Posterior vena cava (tissue), 2 donors: ENCODE measurements at regions not wholly inside any gene's neighbourhood (a gene's known extent, or its start where the extent isn't known, plus 50 kb on each side); places are given as distances from the start of the nearest gene placed in this dataset.
A peak's percentile ranks its signal among the peaks of the same experiment; 100 is the strongest.

Source experiments
- DNase-seq: peaks from one replicate; pipeline ENCODE4 v3.0.0-alpha.2; 2020; ENCODE audit warnings: low spot score
- intact Hi-C, 2 donors: fragments of 100-400 bp; cut with DNase I; formaldehyde crosslinking; loops; one replicate each; pipeline versions ENCODE4 v1.14.1 to v1.14.2; 2022 to 2023
- donor health status: DM: yes; HTN: yes; CAD: no.
- donor health status: DM: yes; HTN: yes; CAD: no.

DNA sequence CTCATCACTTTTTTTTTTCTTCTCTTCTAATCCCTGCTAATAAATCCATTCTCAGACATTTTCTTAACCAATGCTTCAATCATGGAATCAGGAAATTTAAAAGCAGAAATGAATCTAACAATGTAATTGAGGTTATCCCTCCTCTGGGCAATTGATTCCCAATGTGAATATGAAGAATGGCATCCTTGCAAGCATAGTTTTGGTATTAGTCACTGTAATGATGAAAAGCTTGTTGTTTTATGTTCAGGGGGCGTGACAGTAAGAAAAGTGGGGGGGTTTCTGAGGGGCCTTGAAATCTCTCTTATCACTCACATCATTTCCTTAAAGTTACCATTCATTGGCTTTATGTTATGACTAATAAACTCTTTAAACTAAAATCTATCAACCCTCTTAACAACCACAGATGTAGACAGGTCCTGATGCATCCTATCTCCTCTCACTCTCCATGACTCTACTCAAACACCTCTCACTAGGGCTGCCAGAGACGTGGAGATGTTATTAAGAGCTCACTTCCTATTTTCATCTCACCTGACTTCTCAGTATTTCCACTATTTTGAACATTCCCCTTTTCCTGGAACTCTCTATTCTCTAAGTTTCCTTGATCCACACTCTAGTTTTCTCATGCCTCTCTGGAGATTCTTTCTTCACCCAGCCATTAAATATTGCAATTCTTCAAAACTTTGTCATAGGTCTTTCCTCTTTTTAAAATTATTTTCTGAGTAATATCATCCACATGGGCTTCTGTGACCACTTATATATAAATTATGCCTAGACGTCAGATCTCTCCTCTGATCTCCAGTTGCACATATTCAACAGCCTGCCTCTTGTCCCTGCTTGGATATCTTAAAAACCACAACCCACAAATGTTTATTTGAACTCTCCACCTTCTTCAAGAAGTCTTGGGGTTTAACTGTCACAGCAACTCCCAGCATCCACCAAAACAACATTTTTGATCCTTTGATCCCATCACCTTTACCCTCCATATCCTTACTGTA, 332.9 kb downstream of the CDH2 start:
- intact Hi-C loops, result no loop called here

DNA sequence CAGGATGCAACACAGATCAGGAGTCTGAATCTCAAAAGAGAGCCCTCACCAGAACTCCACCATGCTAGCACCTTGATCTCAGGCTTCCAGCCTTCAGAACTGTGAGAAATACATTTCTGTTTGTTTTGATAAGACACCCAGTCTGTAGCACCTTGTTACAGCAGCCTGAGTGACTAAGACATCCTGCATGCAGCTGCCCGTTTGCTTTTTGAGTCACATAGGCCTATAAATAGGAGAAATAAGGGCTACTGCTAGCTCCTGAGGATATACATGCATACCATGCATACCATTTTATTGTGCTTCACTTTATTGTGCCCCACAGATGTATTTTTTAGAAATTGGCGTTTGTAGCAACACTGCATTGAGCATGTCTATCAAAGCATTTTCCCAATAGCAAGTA, 337.8 kb downstream of the CDH2 start:
- intact Hi-C loops, result no loop called here
- DNase-seq, result no peak

More for the DNA sequence above, 332.9 kb downstream of the CDH2 start:
- DNase-seq, result no peak

DNA sequence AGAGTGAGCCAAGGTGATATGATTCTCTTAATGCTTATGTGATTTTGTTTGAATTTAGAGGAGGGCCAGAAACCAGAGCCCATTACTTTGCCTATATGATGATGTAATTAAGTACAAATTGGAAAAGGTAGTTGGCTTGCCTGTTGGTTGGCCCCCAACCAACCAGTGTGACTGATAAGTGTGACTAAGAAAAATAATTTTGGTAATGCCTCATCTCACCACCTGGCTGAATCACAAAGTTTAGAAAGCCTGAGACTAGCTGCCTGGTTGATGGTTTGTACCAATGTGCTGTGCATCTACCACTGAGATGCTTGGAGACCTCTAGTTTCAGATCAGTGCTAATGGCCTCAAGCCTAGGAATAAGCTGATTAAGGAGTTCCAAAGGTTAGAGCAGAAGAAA, 338.7 kb downstream of the CDH2 start:
- DNase-seq, result no peak
- intact Hi-C loops, result no loop called here

DNA sequence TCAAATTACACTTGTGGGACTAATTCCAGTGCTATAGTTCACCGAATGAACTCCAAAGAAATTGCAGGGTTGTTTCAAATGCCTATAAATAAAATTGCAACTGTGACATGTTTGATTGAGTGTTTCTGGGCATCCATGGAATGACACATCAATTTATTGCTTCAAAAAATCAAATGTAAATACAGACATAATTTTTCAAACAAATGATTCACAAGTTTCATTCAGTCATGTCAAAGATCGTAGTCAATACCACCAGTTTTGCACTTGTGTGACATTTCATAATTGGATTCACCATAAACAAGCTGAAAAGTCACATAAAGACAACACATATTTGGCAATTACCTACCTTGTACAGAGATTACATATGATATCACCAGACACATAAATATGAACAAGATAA, 350.8 kb downstream of the CDH2 start:
- DNase-seq, result no peak
- intact Hi-C loops, result no loop called here

DNA sequence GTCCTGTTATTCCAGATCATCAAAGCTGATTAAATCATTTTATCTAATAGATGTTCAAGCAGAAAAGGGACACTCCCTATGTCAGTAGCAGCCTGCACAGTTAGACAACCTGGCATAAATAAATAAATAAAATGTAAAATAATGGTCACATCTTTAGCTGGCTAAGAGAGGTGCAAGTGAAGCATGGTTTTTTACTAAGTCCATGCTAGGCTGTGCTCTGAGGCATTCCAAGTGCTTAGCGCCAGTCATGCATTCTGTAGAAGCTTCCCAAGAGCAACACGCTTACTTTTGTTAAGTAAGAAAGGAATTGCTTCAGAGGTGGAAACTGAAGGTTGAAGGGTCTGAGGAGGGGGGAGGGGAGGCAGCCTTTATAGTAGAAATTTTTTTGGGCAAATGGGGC, 351.2 kb downstream of the CDH2 start:
- no peak for DNase-seq
- intact Hi-C loops, result no loop called here

DNA sequence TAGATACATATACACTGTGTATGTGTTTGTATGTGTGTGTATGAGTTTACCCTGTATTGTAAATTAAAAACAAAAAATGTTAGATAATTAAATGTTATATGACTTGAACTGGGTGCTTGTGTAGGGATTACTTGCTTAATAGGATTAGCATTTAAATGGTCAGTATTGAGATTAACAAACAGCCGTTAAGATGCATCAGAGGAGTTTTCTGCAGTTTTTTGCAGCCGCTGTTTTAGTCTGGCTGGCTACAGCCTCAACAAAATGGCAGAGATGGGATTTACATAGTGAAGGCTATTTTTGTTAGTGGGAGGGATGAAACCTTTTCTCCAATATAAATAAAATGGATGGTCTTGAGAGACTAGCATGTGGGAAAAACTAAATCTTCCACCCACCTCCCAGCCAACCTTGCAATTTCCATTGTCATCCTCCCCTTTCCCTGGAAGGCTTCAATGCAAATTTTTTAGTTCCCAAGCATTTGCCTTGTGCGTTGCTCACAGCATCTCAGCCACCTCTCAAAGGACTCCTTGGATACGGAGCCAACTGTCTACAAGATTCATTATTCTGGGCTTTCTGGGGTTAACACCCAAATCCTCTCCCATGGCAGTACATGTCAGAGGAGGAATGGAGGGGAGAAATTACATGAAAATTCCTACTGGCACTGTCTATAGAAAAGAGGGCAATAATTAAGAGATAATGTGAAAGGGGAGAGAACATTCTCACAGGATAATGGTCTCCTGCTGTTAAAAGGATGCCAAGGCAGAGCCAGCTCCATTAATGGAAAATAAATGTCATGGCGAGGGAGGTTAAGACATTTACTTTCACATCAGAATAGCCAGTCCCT, 351.9 kb downstream of the CDH2 start:
- DNase-seq, result no peak
- intact Hi-C loops, result no loop called here

DNA sequence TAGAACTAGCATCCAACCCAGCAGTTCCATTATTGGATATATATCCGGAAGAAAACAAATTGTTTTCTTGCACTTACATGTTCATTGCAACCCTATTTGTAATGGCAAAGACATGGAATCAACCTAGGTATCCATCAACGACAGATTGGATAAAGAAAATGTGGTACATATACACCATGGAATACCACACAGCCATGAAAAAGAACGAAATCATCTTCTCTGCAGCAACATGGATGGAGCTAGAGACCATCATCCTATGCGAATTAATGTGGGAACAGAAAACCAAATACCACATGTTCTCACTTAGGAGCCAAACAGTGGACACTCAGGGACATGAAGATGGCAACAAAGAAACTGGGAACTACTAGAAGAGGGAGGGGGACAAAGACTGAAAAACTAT, 352.7 kb downstream of the CDH2 start:
- intact Hi-C loops, result no loop called here

DNA sequence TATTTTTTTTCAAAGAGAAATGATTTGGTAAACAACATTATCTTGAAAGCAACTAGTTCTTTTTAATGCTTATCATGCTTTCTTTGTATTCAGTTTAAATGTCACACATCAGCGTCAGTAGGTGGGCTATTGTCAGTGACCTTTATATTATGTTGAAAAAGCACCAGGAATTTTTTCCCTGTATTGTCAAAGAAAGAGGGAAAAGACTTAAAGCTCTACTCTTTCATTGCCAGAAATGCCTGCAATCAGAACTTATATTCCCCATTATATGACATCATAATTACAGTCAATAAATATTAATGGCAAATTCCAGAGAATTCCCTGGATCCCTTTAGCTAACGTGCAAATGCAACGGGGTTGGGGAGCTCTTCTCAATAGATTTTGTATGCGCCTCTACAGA, 353.9 kb downstream of the CDH2 start:
- DNase-seq, result no peak
- intact Hi-C loops, result no loop called here

More for the DNA sequence above, 352.7 kb downstream of the CDH2 start:
- no peak for DNase-seq

DNA sequence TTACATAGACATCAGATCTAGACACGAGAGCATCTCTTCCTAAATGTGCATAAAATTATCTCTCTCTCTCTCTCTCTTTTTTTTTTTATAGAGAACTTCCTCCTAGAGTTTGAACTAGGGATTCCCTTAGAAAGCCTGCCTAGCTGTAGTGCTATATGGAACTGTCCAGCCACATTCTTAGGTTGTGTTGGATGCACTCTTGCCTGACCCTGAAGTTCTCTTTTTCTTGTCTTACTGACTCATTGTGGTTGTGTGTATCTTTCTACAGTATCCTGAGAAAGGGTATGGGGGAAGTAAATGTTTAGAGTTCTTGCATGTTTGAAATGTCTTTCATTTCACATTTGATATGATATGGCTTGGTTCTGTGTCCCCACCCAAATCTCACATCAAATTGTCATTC, 368.2 kb downstream of the CDH2 start:
- intact Hi-C loops, result no loop called here
- DNase-seq, result no peak

DNA sequence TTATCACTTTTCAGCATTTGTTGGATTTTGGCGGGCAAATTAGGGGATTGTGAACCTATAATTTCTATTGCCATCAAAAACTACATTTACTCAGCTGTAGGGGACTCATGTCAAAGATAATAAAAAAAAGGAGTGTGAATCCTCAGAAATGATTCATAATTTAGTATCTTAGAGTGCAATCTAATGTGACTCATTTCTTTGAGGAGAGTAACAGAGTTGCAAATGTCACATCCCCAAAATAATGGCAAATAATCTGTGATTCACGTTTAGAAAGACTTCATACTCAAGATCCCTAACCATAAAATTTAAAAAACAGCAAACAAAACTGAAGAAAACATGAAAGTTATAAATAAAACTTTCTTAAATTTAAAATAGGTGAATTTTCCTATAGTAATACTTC, 373.0 kb downstream of the CDH2 start:
- DNase-seq, result no peak
- intact Hi-C loops, result loop anchor here in 1 of 2 donors (5.0 kb wide), 1 partner anchor 423 kb away; no protein-coding TSS in a partner anchor

DNA sequence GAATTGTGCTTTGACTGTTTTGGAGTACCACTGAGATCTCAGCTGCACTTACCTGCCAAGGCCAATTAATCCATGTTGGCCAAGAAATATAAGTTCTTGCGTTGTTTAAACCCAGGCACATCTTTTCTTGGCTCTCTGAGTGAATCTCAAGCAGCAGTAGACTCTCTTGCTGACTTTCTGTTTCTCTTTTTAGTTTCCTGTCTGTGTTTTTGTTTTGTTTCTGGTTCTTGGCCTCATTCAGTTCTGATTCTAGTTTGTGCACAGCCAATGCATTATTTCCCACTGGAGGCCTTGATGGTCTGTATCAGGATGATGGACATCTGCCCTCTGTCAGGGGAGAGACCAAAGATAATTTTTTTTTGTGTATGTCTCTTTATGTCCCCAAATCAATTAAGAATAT, 379.4 kb downstream of the CDH2 start:
- intact Hi-C loops, result no loop called here
- no peak for DNase-seq

DNA sequence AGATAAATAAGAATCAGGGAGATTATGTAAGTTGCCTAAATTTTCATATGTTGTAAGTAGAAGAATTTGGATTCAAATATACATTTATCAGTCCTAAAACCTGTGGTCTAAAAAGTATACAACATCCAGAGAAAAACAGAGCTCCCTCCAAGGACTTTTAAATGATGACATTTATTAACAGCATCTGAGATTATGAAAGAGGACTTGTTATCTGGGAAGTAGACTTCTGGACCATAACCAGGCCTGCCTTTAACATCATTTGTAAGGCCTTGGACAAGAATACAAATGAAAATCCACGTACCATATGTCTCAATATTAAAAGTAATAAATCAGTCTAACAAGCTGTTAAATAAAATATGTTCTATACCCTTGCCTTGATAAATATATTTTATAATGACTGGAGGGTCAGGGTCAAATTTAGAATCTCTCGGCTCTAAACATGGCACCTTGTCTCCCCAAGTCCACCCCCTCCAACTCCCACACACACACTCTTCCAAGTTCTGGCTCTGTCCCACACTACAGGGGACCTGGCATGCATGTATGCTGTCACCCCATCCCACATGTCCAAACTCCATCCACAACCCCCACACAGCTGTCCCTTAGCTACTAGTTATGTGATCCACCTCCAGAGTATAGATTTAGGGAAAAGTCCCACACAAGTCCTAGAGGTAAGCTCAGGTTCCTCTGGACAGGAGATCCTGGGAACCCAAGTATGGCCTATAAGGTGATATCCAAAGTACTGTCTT, 382.6 kb downstream of the CDH2 start:
- intact Hi-C loops, result no loop called here
- DNase-seq, result no peak

DNA sequence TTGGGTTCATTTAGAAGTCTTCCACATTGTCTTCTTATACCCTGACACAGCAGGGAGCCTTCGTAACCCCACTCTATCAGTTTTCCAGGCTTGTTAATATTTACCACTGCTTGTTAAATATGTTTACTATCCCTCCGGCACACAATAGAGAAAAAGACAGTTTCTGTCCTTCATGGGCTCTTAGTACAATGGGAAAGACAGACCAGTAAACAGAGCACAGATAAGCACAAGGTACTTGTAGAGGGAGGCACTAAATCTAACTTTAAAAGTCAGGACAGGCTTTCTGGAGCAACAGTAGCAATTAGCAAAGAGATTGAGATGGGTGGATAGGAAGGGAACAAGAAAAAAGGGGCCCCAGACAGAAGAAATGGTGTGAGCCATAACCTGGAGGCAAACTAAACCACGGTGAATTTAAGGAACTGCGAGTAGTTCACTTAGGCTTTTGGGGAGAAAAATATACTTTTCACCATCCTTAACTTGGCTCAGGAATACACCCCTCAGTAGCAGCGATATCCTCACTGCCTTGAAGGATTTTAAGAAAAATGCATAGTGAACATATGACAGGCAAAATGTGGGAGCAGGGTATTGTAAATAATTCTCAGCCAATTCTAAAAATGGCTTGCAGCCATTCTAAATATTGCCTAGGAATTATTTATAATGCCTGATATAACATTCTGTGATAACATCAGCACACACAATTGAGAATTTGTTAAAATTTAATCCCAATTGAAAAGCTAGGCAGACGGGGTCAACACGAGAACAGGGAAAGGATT, 383.7 kb downstream of the CDH2 start:
- intact Hi-C loops, result no loop called here

DNA sequence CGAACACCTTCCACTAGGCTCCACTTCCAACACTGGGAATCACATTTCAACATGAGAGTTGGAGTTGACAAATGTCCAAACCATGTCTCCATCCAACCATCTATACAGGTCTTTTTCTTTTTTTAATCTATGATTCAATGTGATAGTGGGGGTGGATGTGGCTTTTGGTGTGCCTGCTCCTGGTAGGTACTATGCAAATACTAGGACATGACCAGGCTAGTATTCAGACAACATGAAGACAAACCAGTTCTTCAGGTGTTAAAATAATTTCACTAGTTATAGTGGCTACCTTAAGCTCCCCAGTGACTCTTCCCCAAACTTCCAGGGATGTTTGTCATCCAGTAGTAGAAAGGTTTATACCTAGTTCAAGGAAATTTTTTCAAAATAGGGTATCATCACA, 387.5 kb downstream of the CDH2 start:
- DNase-seq, result no peak
- intact Hi-C loops, result no loop called here

More for the DNA sequence above, 383.7 kb downstream of the CDH2 start:
- DNase-seq, result no peak

DNA sequence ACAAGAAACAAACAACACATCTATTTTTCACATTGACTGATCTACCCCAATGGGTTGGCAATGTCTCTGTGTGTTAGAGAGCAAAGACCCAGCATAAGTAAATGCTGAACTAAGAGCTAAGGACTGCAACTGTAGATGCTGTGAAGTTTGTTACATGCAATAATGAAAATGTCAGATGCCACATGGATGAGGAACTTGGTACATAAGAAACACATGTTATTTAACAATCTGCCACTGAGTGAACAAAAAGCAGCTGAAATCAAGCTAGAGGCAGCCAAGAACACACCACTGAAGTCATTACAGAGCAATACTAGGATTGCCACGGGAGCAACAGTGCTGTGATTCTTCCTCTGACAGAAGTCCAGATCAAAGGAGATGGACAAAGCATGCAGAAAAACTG, 389.4 kb downstream of the CDH2 start:
- DNase-seq, result no peak
- intact Hi-C loops, result no loop called here

DNA sequence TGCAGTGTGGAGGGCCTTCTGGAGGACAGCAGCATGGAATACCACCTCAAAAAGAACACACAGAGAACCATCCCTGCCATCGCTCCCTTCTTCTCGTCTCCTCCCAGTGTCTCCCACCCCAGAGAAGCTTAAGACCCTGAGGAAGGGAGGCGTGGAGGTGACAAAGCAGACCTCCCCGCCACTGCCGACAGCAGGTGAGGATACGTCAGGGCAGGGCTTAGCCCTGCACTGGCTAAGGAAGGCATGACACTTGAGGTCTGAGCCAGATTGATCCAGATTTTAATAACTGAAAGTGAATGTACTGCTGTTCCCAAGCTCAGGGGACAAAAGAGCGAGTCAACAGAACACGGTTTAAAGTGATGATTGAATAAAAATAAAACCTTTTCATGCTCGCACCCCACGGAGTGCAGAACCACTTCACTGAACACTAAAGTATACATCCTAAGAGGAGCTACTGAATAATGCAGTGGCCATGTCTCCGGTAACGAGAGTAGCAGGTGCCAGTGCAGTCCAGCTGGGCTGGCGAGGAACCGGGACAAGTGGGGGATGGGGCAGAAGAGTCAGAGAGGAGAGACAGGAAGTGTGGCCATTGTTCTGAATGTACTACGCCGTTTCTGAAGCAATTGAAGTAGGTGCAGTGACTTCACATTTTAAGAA, 391.0 kb downstream of the CDH2 start:
- intact Hi-C loops, result no loop called here
- DNase-seq, result peak; percentile 50

DNA sequence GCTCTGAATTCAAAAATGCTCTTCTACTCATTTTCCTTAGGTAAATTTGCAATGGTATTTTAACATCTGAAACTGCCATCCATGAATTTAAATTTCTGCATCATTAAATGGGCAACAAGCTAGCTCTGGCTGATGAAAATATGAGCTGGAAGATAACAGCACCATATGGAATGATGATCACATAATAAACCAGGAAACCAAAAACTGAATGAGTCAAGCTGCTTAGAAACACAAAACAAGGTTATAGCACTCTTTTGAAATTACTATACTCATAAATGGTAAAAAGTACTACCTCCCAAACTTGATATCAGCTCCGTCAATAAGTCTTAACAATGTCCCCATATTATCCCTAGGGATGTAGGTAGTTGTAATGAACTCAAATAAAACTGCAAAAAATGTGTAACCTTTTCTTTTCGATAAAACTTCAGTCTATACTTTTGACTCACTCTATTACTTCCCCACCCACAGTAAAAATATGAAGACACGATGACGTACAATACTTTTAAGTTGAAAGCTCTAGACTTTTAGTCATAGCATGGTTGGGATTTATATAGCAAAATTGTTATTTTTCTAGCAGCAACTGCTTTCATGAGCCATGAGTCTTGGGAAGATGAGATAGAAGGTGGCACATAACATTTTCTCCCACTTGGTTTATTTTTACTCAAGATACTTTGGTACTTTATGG, 396.7 kb downstream of the CDH2 start:
- DNase-seq, result no peak
- intact Hi-C loops, result no loop called here

DNA sequence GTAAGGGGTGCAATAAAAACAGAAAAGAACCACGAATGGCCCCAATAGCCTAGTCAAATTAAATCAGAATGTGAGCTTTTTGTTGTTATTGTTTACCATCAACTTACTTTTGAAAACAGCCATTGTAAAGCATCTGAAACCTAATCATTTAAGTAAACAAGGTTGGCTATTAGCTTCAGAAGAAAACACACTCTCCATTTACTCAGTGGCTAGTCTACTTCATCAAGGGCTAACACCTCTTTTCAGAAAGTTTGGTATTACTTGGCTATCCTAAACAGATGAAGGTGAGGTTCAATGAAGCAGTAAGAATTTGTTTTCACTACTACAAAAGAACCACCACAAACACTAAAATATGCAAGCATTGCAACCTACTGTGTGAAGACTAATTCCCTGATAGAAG, 398.0 kb downstream of the CDH2 start:
- intact Hi-C loops, result no loop called here
- no peak for DNase-seq
